H1 (cell line): ENCODE measurements at regions not wholly inside any gene's neighbourhood (a gene's known extent, or its start where the extent isn't known, plus 50 kb on each side); places are given as distances from the start of the nearest gene placed in this dataset.

Source experiments
- CTCF ChIA-PET: fragments of 300-600 bp; sonication (Branson Sonifier 250); formaldehyde crosslinking; loops from one replicate; lab custom pipeline; 2021; ENCODE audit not compliant: partially characterized antibody; lab: Charles Lee
- POLR2A ChIA-PET: fragments of 300-600 bp; sonication (Branson Sonifier 250); formaldehyde crosslinking; loops from one replicate; lab custom pipeline; 2021; ENCODE audit warnings: inconsistent platforms; ENCODE audit not compliant: partially characterized antibody; lab: Charles Lee
- DNase-seq, 2 experiments: peaks; one replicate each; pipeline versions ENCODE4 v3.0.0 to v3.0.0-alpha.2; 2010 to 2022; ENCODE audit warnings: low spot score in 2 of 2, low read depth in 1 of 2, mixed read lengths in 1 of 2
- FAIRE-seq: peaks from 2 replicates; lab custom pipeline; 2011; peaks lifted over from hg19 to GRCh38; lab: Jason Lieb, UNC
- H2AFZ ChIP-seq: 2 replicates; pipeline ENCODE4 v1.8.1; 2012; ENCODE audit warnings: low read length, inconsistent platforms
- H2AK5ac ChIP-seq: 2 replicates; pipeline ENCODE4 v1.6.1; 2013; ENCODE audit warnings: low read depth, low read length
- H2BK120ac ChIP-seq: replicated peaks from 2 replicates; pipeline ENCODE3; 2013; ENCODE audit warnings: low read depth, low read length, inconsistent platforms
- H2BK12ac ChIP-seq: 2 replicates; pipeline ENCODE4 v1.6.1; 2013; ENCODE audit warnings: low read depth, low read length
- H2BK15ac ChIP-seq: 2 replicates; pipeline ENCODE4 v1.6.1; 2013; ENCODE audit warnings: low read length
- H2BK20ac ChIP-seq: 2 replicates; pipeline ENCODE4 v1.6.1; 2013; ENCODE audit warnings: low read length
- H2BK5ac ChIP-seq: 2 replicates; pipeline ENCODE4 v1.6.1; 2013; ENCODE audit warnings: low read depth, low read length
- H3K14ac ChIP-seq: 2 replicates; pipeline ENCODE4 v1.6.1; 2013; ENCODE audit warnings: inconsistent platforms; ENCODE audit not compliant: insufficient read length
- H3K18ac ChIP-seq: 2 replicates; pipeline ENCODE4 v1.6.1; 2013; ENCODE audit warnings: low read length; ENCODE audit errors: extremely low read depth
- H3K23ac ChIP-seq: 2 replicates; pipeline ENCODE4 v1.6.1; 2013; ENCODE audit warnings: inconsistent platforms; ENCODE audit not compliant: insufficient read length
- H3K23me2 ChIP-seq: 2 replicates; pipeline ENCODE4 v1.6.1; 2013; ENCODE audit warnings: low read depth, low read length
- H3K27ac ChIP-seq: 2 replicates; pipeline ENCODE4 v1.6.1; 2011; ENCODE audit warnings: low read depth, low read length, inconsistent platforms
- H3K27me3 ChIP-seq, 4 experiments: replicated peaks in 1 of 4; 1 replicate in 1 of 4; 2 replicates in 3 of 4; pipeline versions ENCODE4 v1.6.1 to v1.8.1; 2011 to 2013; ENCODE audit warnings: low read length in 3 of 4, mild to moderate bottlenecking in 3 of 4, inconsistent platforms in 2 of 4, mixed read lengths in 2 of 4, moderate library complexity in 1 of 4; ENCODE audit not compliant: control insufficient read depth in 3 of 4, insufficient read depth in 3 of 4; ENCODE audit errors: extremely low read depth in 1 of 4
- H3K36me3 ChIP-seq, 4 experiments: 2 replicates each; pipeline versions ENCODE4 v1.6.1 to v1.8.1; 2011 to 2013; ENCODE audit warnings: mild to moderate bottlenecking in 4 of 4, low read length in 3 of 4, moderate library complexity in 2 of 4, control low read depth in 1 of 4, inconsistent platforms in 1 of 4; ENCODE audit not compliant: insufficient read depth in 4 of 4, control insufficient read depth in 2 of 4
- H3K4ac ChIP-seq: replicated peaks from 2 replicates; pipeline ENCODE3; 2013; ENCODE audit warnings: low read length, low read depth, mixed read lengths, inconsistent platforms; ENCODE audit not compliant: insufficient read length
- H3K4me1 ChIP-seq, 4 experiments: replicated peaks in 1 of 4; 1 replicate in 1 of 4; 2 replicates in 3 of 4; pipeline versions ENCODE4 v1.6.1 to v1.8.1; 2011 to 2013; ENCODE audit warnings: low read length in 3 of 4, inconsistent platforms in 2 of 4, mixed read lengths in 1 of 4; ENCODE audit not compliant: insufficient read depth in 4 of 4, control insufficient read depth in 3 of 4
- H3K4me2 ChIP-seq, 2 experiments: 2 replicates each; pipeline versions ENCODE4 v1.6.1 to v1.8.1; 2011 to 2013; ENCODE audit warnings: low read depth in 2 of 2, low read length in 2 of 2, control low read depth in 1 of 2, inconsistent platforms in 1 of 2, mild to moderate bottlenecking in 1 of 2; ENCODE audit not compliant: insufficient read depth in 1 of 2
- H3K4me3 ChIP-seq, 4 experiments: fragments of 200-600, 300-600 bp in 1 of 4; sonication (generic), shearing (Covaris generic), sonication (Bioruptor Twin) in 1 of 4; 2 replicates each; pipeline versions ENCODE4 v1.5.1 to v1.8.1; 2011 to 2016; ENCODE audit warnings: low read length in 4 of 4, low read depth in 3 of 4, control low read depth in 2 of 4, inconsistent platforms in 2 of 4, mild to moderate bottlenecking in 2 of 4, mixed read lengths in 1 of 4, moderate library complexity in 1 of 4; ENCODE audit not compliant: insufficient read depth in 2 of 4; ENCODE audit errors: extremely low read depth in 1 of 4
- H3K56ac ChIP-seq: replicated peaks from 2 replicates; pipeline ENCODE3; 2013; ENCODE audit warnings: low read depth, mild to moderate bottlenecking, mixed read lengths, low read length, inconsistent platforms; ENCODE audit not compliant: insufficient read length
- H3K79me1 ChIP-seq: 2 replicates; pipeline ENCODE4 v1.6.1; 2013; ENCODE audit warnings: low read depth, low read length, control low read depth
- H3K79me2 ChIP-seq, 2 experiments: 2 replicates each; pipeline versions ENCODE4 v1.6.1 to v1.8.1; 2012 to 2013; ENCODE audit warnings: low read length in 2 of 2, mild to moderate bottlenecking in 2 of 2, inconsistent platforms in 1 of 2; ENCODE audit not compliant: insufficient read depth in 2 of 2, control insufficient read depth in 1 of 2
- H3K9ac ChIP-seq, 4 experiments: replicated peaks in 1 of 4; 1 replicate in 1 of 4; 2 replicates in 3 of 4; pipeline versions ENCODE4 v1.6.1 to v1.8.1; 2011 to 2013; ENCODE audit warnings: low read depth in 3 of 4, low read length in 3 of 4, control low read depth in 2 of 4, mild to moderate bottlenecking in 2 of 4, moderate library complexity in 2 of 4, inconsistent platforms in 1 of 4; ENCODE audit errors: extremely low read depth in 1 of 4
- H3K9me3 ChIP-seq, 2 experiments: 2 replicates each; pipeline versions ENCODE4 v1.6.1 to v1.8.1; 2012 to 2013; ENCODE audit warnings: mild to moderate bottlenecking in 2 of 2, moderate library complexity in 2 of 2, control low read depth in 1 of 2, inconsistent platforms in 1 of 2, low read depth in 1 of 2, low read length in 1 of 2, mixed read lengths in 1 of 2; ENCODE audit not compliant: insufficient read depth in 2 of 2
- H4K20me1 ChIP-seq, 2 experiments: replicated peaks in 1 of 2; 2 replicates each; pipeline versions ENCODE3 to v1.8.1; 2011 to 2013; ENCODE audit warnings: inconsistent platforms in 2 of 2, low read length in 2 of 2, mild to moderate bottlenecking in 1 of 2; ENCODE audit not compliant: insufficient read depth in 2 of 2, control insufficient read depth in 1 of 2
- H4K5ac ChIP-seq: 2 replicates; pipeline ENCODE4 v1.6.1; 2013; ENCODE audit warnings: low read length, low read depth, mixed read lengths, inconsistent platforms; ENCODE audit not compliant: insufficient read length
- H4K8ac ChIP-seq: 2 replicates; pipeline ENCODE4 v1.8.0; 2013; ENCODE audit warnings: mild to moderate bottlenecking, moderate library complexity, low read length, inconsistent platforms; ENCODE audit not compliant: insufficient read depth; ENCODE audit errors: extremely low read depth
- H4K91ac ChIP-seq: replicated peaks from 2 replicates; pipeline ENCODE3; 2013; ENCODE audit warnings: low read length, mixed read lengths, inconsistent platforms; ENCODE audit not compliant: insufficient read length
- ASH2L ChIP-seq: fragments of 200-600, 300-600 bp; sonication (generic); IDR thresholded peaks from one replicate; pipeline ENCODE4 v1.7.1; 2017; ENCODE audit warnings: low read length
- BCL11A ChIP-seq, 2 experiments: IDR thresholded peaks; one replicate each; pipeline ENCODE4 v1.6.1; 2011; ENCODE audit warnings: low read depth in 2 of 2, low read length in 2 of 2, mild to moderate bottlenecking in 2 of 2
- CEBPB ChIP-seq: IDR thresholded peaks from 2 replicates; pipeline ENCODE4 v1.6.1; 2012; ENCODE audit warnings: low read depth, low read length
- CHD1 ChIP-seq: IDR thresholded peaks from 2 replicates; pipeline ENCODE4 v1.6.1; 2012; ENCODE audit warnings: low read depth, low read length, improper control_type of control experiment
- CTBP2 ChIP-seq: IDR thresholded peaks from 2 replicates; pipeline ENCODE4 v1.7.0; 2011; ENCODE audit warnings: borderline replicate concordance, mild to moderate bottlenecking, moderate library complexity, mixed read lengths, low read length; ENCODE audit not compliant: insufficient read depth, insufficient read length
- EGR1 ChIP-seq: IDR thresholded peaks from 2 replicates; pipeline ENCODE4 v1.6.1; 2011; ENCODE audit warnings: low read depth, low read length, borderline replicate concordance
- HDAC6 ChIP-seq: IDR thresholded peaks from one replicate; pipeline ENCODE4 v1.7.1; 2012; ENCODE audit warnings: low read depth, mild to moderate bottlenecking, inconsistent platforms, low read length, moderate library complexity
- KDM5A ChIP-seq: fragments of 200-600 bp; IDR thresholded peaks from 2 replicates; pipeline ENCODE4 v1.7.1; 2012; ENCODE audit warnings: mild to moderate bottlenecking, low read length, inconsistent platforms, mixed read lengths
- PHF8 ChIP-seq: fragments of 200-600 bp; sonication (generic); conservative IDR thresholded peaks from 2 replicates; pipeline ENCODE4 v1.7.1; 2012; ENCODE audit warnings: low read depth, mild to moderate bottlenecking, inconsistent platforms, low read length, moderate library complexity
- RFX5 ChIP-seq: IDR thresholded peaks from 2 replicates; pipeline ENCODE4 v1.6.1; 2011; ENCODE audit warnings: low read depth, low read length, improper control_type of control experiment, borderline replicate concordance
- SIN3A ChIP-seq, 2 experiments: IDR thresholded peaks in 1 of 2; conservative IDR thresholded peaks in 1 of 2; 2 replicates each; pipeline ENCODE4 v1.6.1; 2011 to 2012; ENCODE audit warnings: low read length in 2 of 2, improper control_type of control experiment in 1 of 2, low read depth in 1 of 2, mild to moderate bottlenecking in 1 of 2
- SP4 ChIP-seq: IDR thresholded peaks from 2 replicates; pipeline ENCODE4 v1.6.1; 2012; ENCODE audit warnings: low read length, inconsistent platforms
- SRF ChIP-seq: IDR thresholded peaks from 2 replicates; pipeline ENCODE4 v1.6.1; 2011; ENCODE audit warnings: mild to moderate bottlenecking, low read depth, low read length, moderate library complexity
- TAF7 ChIP-seq: optimal IDR thresholded peaks from 2 replicates; pipeline ENCODE3; 2011; ENCODE audit warnings: low read depth, mild to moderate bottlenecking, inconsistent platforms, low read length, moderate library complexity, borderline replicate concordance
- TBP ChIP-seq: IDR thresholded peaks from 2 replicates; pipeline ENCODE4 v1.6.1; 2011; ENCODE audit warnings: low read depth, low read length, improper control_type of control experiment
- WGBS, 2 experiments: shearing (Covaris generic) in 1 of 2; methylation state at CpG; one replicate each; pipeline versions ENCODE4 v1.1.6 to v1.1.7; 2013 to 2015; ENCODE audit warnings: low lambda C conversion rate in 2 of 2, mixed read lengths in 2 of 2, inconsistent platforms in 1 of 2, low coverage in 1 of 2, missing lambda C conversion rate in 1 of 2; ENCODE audit not compliant: insufficient replicate concordance in 2 of 2, insufficient coverage in 1 of 2, insufficient read length in 1 of 2; ENCODE audit errors: extremely low coverage in 1 of 2, missing lambda C conversion rate in 1 of 2; 5-methylcytosine and 5-hydroxymethylcytosine counted together

DNA sequence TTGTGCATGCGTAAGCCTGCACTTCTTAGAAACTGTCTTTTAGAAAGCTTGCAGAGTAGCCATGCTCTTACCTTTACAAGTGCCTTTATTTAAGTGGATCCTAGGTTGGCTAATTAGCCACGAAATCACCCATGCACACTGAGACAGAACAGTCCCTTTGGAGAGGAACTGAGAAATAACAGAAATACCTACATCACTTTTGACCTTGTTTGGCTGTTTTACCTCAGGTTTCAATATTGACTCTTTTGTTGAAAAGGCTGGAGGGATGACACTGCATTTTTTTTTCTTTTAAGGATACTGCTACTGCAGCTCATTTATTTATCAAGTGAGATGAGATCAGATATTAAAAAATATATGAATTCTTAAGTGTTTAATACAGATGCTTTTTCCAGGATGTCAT is 155.6 kb upstream of the GOLIM4 start:
- Histone ChIP-seq H2BK20ac (no peak overlapping the region), H2BK15ac (no peak overlapping the region), H3K14ac (no peak overlapping the region), H2BK12ac (no peak overlapping the region), H3K4me2 (peak overlapping the region; percentile 95; a peak in 3 of 4 replicates), H3K4me3 (peak overlapping the region in 2 of 4 experiments; percentile 47 to 84; a peak in 2 of 8 replicates), H3K4me1 (peaks cover 0 to 4% (median 2%) of the 10 kb centered on the region in 4 experiments; a peak in 2 of 7 replicates), H3K27ac (no peak overlapping the region), H2AK5ac (no peak overlapping the region), H4K5ac (no peak overlapping the region), H3K23me2 (peaks cover 19% of the 10 kb centered on the region; the same call in 1 of the 2 replicates), H4K91ac (no peak overlapping the region), H3K27me3 (peaks cover 0 to 10% (median 2%) of the 10 kb centered on the region in 4 experiments; a peak in 5 of 7 replicates), H4K20me1 (no peaks in the 10 kb centered on the region), H3K56ac (no peak overlapping the region), H2BK120ac (no peak overlapping the region), H3K79me2 (peaks cover 0 to 17% of the 10 kb centered on the region in 2 experiments; a peak in 1 of 4 replicates), H3K23ac (no peak overlapping the region), H4K8ac (no peak overlapping the region), H2AFZ (no peak overlapping the region), H3K79me1 (no peaks in the 10 kb centered on the region), H3K4ac (no peak overlapping the region), H3K9me3 (peaks cover 11 to 12% of the 10 kb centered on the region in 2 experiments), H3K18ac (no peak overlapping the region), H2BK5ac (no peak overlapping the region), H3K9ac (no peak overlapping the region), H3K36me3 (peaks cover 0 to 8% (median 0%) of the 10 kb centered on the region in 4 experiments; a peak in 1 of 8 replicates)
- POLR2A ChIA-PET = interaction anchor here (1.1 kb wide), 1 partner anchor 15 kb away, joined by 3 read pairs; no protein-coding TSS in a partner anchor
- CTCF ChIA-PET = interaction anchor here (1.2 to 2.0 kb wide), 4 partner anchors 17 to 370 kb away, joined by 3 to 7 read pairs (median 6); no protein-coding TSS in a partner anchor
- DNase-seq = no peak
- FAIRE-seq = no peak
- WGBS, 2 experiments = 76% methylated on average over 2 of the region's 2 CpGs; no CpG with 5 or more reads in 1 of the 2 experiments
- no peak for TF ChIP-seq RFX5
- TF ChIP-seq EGR1 = no peak
- no peak for TF ChIP-seq SP4
- no peak for TF ChIP-seq ASH2L
- TF ChIP-seq BCL11A (IDR thresholded peaks at IDR 0.05; ENCODE audit: low read depth in 2 of 2, low read length in 2 of 2) = no peak
- no peak for TF ChIP-seq CTBP2
- TF ChIP-seq HDAC6 = no peak
- TF ChIP-seq TAF7 = no peak
- TF ChIP-seq TBP = no peak
- no peak for TF ChIP-seq SIN3A (conservative IDR thresholded peaks at IDR 0.05 in 1 of 2, IDR thresholded peaks at IDR 0.05 in 1 of 2; ENCODE audit: low read depth in 1 of 2, low read length in 2 of 2)
- TF ChIP-seq KDM5A = no peak
- TF ChIP-seq SRF = no peak
- no peak for TF ChIP-seq CHD1
- TF ChIP-seq PHF8 = no peak
- no peak for TF ChIP-seq CEBPB
